Left lung (tissue), 4 donors: ENCODE measurements at regions not wholly inside any gene's neighbourhood (a gene's known extent, or its start where the extent isn't known, plus 50 kb on each side); places are given as distances from the start of the nearest gene placed in this dataset.
A peak's percentile ranks its signal among the peaks of the same experiment; 100 is the strongest.

Source experiments
- ATAC-seq: fragments of 200-7000 bp; cut with Tn5 transposase; one replicate; pipeline ENCODE4 v1.9.1; 2020; ENCODE audit warnings: moderate library complexity
- DNase-seq, 4 donors: peaks; one replicate each; pipeline ENCODE4 v3.0.0-alpha.2; 2013 to 2020
- H3K27ac ChIP-seq, 2 donors: fragments of 200-600 bp; sonication (generic) in 1 of 2; one replicate each; pipeline versions ENCODE4 v1.5.0 to v1.8.0; 2020 to 2021
- H3K27me3 ChIP-seq, 2 donors: fragments of 200-600 bp; sonication (generic) in 1 of 2; one replicate each; pipeline versions ENCODE4 v1.5.0 to v1.8.0; 2020 to 2021
- H3K36me3 ChIP-seq, 2 donors: fragments of 200-600 bp; sonication (generic) in 1 of 2; one replicate each; pipeline versions ENCODE4 v1.5.0 to v1.8.0; 2020 to 2021
- H3K4me1 ChIP-seq, 2 donors: fragments of 200-600 bp; one replicate each; pipeline ENCODE4 v1.8.0; 2021
- H3K4me3 ChIP-seq, 2 donors: fragments of 200-600 bp; sonication (generic) in 1 of 2; one replicate each; pipeline versions ENCODE4 v1.5.0 to v1.8.0; 2020 to 2021; ENCODE audit warnings: mild to moderate bottlenecking in 1 of 2
- H3K9me3 ChIP-seq, 2 donors: fragments of 200-600 bp; sonication (generic) in 1 of 2; one replicate each; pipeline versions ENCODE4 v1.5.0 to v1.8.0; 2020 to 2021
- intact Hi-C, 2 donors: fragments of 100-400 bp; cut with DNase I; formaldehyde crosslinking; loops; one replicate each; pipeline versions ENCODE4 v1.11.2 to v1.14.2; 2022
- TF ChIP-seq, protein P1 (sequence below), 2 donors: fragments of 200-600 bp; sonication (generic) in 1 of 2; IDR thresholded peaks; one replicate each; pipeline versions ENCODE4 v1.5.0 to v1.8.0; 2021; ENCODE audit warnings: antibody characterized with exemption in 2 of 2
- donor health status: DM: no; HTN: yes; CAD: no.
- donor health status: DM: no; HTN: no; CAD: no.

DNA sequence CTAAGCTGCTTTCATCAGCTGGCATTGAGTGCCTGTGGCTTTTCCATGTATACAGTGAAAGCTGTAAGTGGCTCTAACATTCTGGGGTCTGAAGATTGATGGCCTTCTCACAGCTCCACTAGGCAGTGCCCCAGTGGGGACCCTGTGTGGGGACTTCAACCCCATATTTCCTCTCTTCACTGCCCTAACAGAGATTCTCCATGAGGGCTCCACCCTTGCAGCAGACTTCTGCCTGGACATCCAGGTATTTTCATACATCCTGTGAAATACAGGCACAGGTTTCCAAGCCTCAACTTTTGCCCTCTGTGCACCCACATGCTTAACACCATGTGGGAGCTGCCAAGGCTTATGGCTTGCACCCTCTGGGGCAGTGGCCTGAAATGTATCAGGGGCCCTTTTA lies 188.2 kb upstream of the SYT4 start:
- Histone ChIP-seq H3K27ac (no peak overlapping the region), H3K9me3 (peaks cover 0 to 20% of the 10 kb centered on the region in 2 donors), H3K4me1 (no peaks in the 10 kb centered on the region), H3K27me3 (no peaks in the 10 kb centered on the region), H3K36me3 (no peaks in the 10 kb centered on the region), H3K4me3 (no peak overlapping the region)
- DNase-seq (no peak), ATAC-seq (no peak)
- TF ChIP-seq, protein P1, sequence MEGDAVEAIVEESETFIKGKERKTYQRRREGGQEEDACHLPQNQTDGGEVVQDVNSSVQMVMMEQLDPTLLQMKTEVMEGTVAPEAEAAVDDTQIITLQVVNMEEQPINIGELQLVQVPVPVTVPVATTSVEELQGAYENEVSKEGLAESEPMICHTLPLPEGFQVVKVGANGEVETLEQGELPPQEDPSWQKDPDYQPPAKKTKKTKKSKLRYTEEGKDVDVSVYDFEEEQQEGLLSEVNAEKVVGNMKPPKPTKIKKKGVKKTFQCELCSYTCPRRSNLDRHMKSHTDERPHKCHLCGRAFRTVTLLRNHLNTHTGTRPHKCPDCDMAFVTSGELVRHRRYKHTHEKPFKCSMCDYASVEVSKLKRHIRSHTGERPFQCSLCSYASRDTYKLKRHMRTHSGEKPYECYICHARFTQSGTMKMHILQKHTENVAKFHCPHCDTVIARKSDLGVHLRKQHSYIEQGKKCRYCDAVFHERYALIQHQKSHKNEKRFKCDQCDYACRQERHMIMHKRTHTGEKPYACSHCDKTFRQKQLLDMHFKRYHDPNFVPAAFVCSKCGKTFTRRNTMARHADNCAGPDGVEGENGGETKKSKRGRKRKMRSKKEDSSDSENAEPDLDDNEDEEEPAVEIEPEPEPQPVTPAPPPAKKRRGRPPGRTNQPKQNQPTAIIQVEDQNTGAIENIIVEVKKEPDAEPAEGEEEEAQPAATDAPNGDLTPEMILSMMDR (IDR thresholded peaks at IDR 0.05), result no peak
- intact Hi-C loops, result no loop called here

DNA sequence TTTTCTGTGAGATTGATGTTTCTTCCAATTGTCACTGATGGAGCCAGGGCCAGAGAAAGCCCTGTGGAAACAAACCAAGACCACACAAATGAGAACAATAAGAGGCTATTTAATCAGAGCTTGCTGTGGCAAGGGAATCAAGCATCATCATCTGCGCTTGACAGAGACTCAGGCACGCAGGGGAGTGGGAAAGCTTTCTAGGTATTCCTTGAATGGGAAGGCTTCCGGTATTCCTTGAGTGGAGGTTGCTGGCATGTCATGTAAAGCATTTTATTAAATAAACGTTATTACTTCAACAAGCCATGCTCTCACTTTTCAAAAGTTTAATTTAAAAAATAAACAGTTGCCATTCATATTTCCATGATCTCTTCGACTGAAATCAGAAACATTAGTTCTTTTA lies 194.6 kb upstream of the SYT4 start:
- Histone ChIP-seq H3K4me3 (no peak overlapping the region), H3K4me1 (no peaks in the 10 kb centered on the region), H3K36me3 (no peaks in the 10 kb centered on the region), H3K27ac (no peak overlapping the region), H3K9me3 (no peaks in the 10 kb centered on the region), H3K27me3 (no peaks in the 10 kb centered on the region)
- ATAC-seq (no peak), DNase-seq (no peak)
- intact Hi-C loops, result no loop called here
- TF ChIP-seq, protein P1 (IDR thresholded peaks at IDR 0.05), result no peak

DNA sequence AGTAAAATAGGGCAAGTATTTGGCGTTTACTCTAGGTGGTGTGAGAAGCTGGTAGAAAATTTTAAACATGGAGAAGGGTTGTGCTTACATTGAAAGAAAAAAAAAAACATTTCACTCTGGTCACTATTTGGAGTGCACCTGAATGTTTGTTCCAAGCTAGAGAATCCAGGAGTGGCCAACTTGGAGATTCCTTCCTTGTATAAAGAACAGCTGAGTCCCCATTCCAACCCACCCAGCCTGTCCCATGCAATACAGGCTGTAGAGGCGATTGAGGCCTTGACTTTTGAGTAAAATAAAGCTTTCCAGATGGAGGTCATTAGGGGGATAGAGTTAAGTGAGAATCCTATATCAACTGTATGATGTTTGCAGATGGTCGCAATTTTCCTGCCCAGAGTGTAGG lies 203.8 kb upstream of the SYT4 start:
- Histone ChIP-seq H3K27ac (no peak overlapping the region), H3K9me3 (peaks cover 0 to under 1% of the 10 kb centered on the region in 2 donors), H3K27me3 (no peaks in the 10 kb centered on the region), H3K4me1 (no peaks in the 10 kb centered on the region), H3K36me3 (no peaks in the 10 kb centered on the region), H3K4me3 (no peak overlapping the region)
- TF ChIP-seq, protein P1 (IDR thresholded peaks at IDR 0.05), result no peak
- intact Hi-C loops, result no loop called here
- peak; percentile 60 for ATAC-seq
- DNase-seq, result no peak

DNA sequence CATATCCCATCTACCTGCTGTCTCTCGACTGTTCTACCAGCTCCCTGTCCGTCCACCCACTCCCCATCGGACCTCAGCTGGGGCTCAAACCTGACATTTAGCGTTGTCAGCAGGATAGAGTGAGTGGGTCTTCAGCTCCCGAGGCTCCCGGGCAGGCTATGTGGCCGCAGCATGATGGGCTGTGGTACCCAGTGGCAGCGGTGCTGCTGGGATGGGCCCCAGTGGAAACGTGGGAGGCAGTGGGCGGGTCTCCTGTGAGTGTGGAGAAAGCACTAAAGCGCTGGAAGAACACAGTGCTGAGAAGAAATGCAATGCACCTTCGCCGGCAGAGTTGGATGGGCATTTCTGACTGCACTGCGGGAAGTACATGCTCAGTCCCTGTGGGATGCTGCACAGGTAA lies 204.8 kb upstream of the SYT4 start:
- H3K4me1 ChIP-seq, result no peaks in the 10 kb centered on the region
- no peaks in the 10 kb centered on the region for H3K36me3 ChIP-seq
- H3K27ac ChIP-seq, result no peak overlapping the region
- intact Hi-C loops, result no loop called here
- H3K9me3 ChIP-seq, result peaks cover 0 to 11% of the 10 kb centered on the region in 2 donors
- no peak overlapping the region for H3K4me3 ChIP-seq
- no peaks in the 10 kb centered on the region for H3K27me3 ChIP-seq
- TF ChIP-seq, protein P1 (IDR thresholded peaks at IDR 0.05), result no peak
- no peak for DNase-seq
- ATAC-seq, result no peak

DNA sequence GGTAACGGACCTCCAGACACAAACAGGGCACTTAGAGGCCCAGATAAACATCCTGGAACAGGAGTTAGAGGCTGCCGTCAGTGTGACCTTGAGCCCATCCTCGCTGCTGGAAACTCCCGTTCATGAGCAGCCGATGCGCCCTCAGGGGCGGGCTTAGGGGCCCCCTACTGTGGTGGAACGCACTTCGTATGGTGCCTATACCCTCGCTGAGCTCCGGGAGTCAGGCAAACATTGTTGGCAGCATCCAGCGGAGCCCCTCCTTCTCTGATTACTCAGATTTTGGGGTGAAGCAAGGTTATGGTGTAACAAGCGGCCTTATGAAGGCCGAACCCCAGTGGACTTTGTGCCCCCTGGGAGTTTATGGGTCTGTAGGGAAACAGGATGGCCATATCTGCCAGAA lies 205.3 kb upstream of the SYT4 start:
- no peaks in the 10 kb centered on the region for H3K27me3 ChIP-seq
- no peak overlapping the region for H3K27ac ChIP-seq
- ATAC-seq (no peak), DNase-seq (peak in 1 of 4 donors; percentile 61)
- intact Hi-C loops, result no loop called here
- peaks cover 0 to 11% of the 10 kb centered on the region in 2 donors for H3K9me3 ChIP-seq
- TF ChIP-seq, protein P1 (IDR thresholded peaks at IDR 0.05), result no peak
- no peak overlapping the region for H3K4me3 ChIP-seq
- no peaks in the 10 kb centered on the region for H3K4me1 ChIP-seq
- H3K36me3 ChIP-seq, result no peaks in the 10 kb centered on the region
